ENCODE measurements at regions not wholly inside any gene's neighbourhood (a gene's known extent, or its start where the extent isn't known, plus 50 kb on each side); places are given as distances from the start of the nearest gene placed in this dataset.

DNA sequence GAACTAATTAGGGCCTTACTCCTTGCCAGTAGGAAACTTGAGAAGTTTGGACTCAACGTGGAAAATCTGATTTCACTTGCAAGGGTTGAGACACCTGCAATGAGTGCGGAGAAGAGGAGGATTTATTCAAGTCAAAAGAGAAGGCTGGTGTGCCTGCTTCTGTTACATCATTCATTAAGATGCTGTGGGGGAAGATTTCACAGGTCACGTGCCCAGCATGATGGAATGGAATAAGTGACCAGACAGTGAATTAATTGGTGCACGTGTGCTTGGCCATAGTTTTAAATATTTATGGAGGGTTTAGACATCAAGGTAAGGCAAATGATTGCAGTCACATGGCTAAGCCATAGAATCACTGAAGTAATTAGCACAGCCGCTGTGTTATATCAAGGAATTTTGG, 155.0 kb downstream of the C7orf25 start:
- no peak overlapping the region for H3K4me3 ChIP-seq (replicated peaks; ENCODE audit: low read depth, low read length)
- TF ChIP-seq, protein P1, sequence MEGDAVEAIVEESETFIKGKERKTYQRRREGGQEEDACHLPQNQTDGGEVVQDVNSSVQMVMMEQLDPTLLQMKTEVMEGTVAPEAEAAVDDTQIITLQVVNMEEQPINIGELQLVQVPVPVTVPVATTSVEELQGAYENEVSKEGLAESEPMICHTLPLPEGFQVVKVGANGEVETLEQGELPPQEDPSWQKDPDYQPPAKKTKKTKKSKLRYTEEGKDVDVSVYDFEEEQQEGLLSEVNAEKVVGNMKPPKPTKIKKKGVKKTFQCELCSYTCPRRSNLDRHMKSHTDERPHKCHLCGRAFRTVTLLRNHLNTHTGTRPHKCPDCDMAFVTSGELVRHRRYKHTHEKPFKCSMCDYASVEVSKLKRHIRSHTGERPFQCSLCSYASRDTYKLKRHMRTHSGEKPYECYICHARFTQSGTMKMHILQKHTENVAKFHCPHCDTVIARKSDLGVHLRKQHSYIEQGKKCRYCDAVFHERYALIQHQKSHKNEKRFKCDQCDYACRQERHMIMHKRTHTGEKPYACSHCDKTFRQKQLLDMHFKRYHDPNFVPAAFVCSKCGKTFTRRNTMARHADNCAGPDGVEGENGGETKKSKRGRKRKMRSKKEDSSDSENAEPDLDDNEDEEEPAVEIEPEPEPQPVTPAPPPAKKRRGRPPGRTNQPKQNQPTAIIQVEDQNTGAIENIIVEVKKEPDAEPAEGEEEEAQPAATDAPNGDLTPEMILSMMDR (IDR thresholded peaks at IDR 0.05; ENCODE audit: insufficient read depth, low read length, poor library complexity, severe bottlenecking), result no peak

DNA sequence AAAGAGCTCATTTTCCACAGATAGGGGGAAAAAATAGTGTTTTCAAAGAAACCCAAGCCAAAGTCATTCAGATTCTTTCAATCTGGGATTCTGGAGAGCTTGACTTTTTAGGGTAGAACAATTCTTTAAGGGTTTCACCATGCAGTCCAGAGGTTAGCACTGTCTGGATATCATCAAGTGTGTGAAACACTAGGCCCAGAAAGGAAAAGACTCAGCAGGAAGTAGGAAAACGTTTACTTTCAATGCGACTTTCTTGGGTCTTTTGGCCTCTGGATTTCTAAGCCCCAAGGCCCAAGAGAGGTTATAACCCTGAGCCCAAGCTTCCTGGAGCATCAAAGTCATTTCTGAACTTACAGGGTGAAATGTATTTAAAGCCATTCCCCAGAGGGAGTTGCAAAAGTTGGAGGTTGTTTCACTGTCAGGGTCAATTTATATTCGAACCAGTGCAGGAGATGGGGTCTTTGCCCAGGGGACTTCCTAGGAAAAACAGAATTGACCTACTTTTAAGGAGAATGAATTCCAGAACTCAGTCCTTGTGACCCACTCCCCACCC, 158.0 kb downstream of the C7orf25 start:
- no peak for DNase-seq (ENCODE audit: extremely low read depth, insufficient read length)
- Histone ChIP-seq H3K4me3 (replicated peaks; ENCODE audit: low read depth, low read length) (no peak overlapping the region), H3K36me3 (ENCODE audit: control insufficient read depth, insufficient read depth, low read length) (no peaks in the 10 kb centered on the region), H3K27me3 (replicated peaks; ENCODE audit: control insufficient read depth, insufficient read depth, low read length) (no peaks in the 10 kb centered on the region)
- TF ChIP-seq, protein P1 (IDR thresholded peaks at IDR 0.05; ENCODE audit: insufficient read depth, low read length, poor library complexity, severe bottlenecking), result no peak

More for the DNA sequence above, 155.0 kb downstream of the C7orf25 start:
- Histone ChIP-seq H3K27me3 (replicated peaks; ENCODE audit: control insufficient read depth, insufficient read depth, low read length) (no peaks in the 10 kb centered on the region), H3K36me3 (ENCODE audit: control insufficient read depth, insufficient read depth, low read length) (no peaks in the 10 kb centered on the region)
- no peak for DNase-seq (ENCODE audit: extremely low read depth, insufficient read length)

DNA sequence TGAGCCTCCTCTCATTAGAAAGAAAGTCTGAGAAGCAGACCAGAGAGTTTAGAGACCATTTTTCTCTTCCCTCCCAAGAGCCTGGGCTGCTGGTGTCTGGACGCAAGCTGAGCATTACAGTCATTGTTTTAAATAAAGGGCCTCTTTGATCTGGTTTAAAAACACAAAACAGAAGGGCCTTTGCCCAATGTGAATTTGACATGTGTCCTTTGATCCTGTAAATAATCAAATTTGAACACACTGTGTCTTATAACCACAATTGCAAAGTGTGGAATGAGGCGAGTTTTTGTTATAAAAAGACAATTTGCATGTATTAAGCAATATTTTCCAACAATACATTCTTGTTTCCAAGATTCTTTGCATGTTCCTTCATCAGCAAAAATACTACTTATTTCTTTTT, 158.5 kb downstream of the C7orf25 start:
- TF ChIP-seq, protein P1 (IDR thresholded peaks at IDR 0.05; ENCODE audit: insufficient read depth, low read length, poor library complexity, severe bottlenecking), result no peak
- no peaks in the 10 kb centered on the region for H3K36me3 ChIP-seq (ENCODE audit: control insufficient read depth, insufficient read depth, low read length)
- DNase-seq (ENCODE audit: extremely low read depth, insufficient read length), result no peak
- no peaks in the 10 kb centered on the region for H3K27me3 ChIP-seq (replicated peaks; ENCODE audit: control insufficient read depth, insufficient read depth, low read length)
- H3K4me3 ChIP-seq (replicated peaks; ENCODE audit: low read depth, low read length), result no peak overlapping the region

DNA sequence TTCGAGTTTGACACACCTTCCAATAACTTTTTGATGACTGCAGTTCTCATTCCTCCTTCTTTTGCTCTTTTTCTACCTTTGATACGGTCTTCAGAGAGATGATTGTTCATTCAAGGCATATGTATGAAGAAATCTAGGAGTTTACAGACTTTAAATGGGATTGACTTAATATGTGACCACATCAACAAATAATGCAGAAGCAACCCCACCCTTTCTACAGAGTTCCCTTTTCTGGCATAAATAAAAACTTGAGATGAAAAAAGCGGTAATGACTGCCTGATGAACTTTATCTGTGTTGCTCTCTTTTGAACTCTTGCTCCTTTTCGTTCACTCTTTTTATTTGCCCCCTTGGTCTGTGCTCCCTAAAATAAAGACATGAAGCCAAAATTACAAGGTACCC, 161.7 kb downstream of the C7orf25 start:
- no peaks in the 10 kb centered on the region for H3K36me3 ChIP-seq (ENCODE audit: control insufficient read depth, insufficient read depth, low read length)
- no peak overlapping the region for H3K4me3 ChIP-seq (replicated peaks; ENCODE audit: low read depth, low read length)
- no peaks in the 10 kb centered on the region for H3K27me3 ChIP-seq (replicated peaks; ENCODE audit: control insufficient read depth, insufficient read depth, low read length)
- no peak for DNase-seq (ENCODE audit: extremely low read depth, insufficient read length)
- TF ChIP-seq, protein P1 (IDR thresholded peaks at IDR 0.05; ENCODE audit: insufficient read depth, low read length, poor library complexity, severe bottlenecking), result no peak

DNA sequence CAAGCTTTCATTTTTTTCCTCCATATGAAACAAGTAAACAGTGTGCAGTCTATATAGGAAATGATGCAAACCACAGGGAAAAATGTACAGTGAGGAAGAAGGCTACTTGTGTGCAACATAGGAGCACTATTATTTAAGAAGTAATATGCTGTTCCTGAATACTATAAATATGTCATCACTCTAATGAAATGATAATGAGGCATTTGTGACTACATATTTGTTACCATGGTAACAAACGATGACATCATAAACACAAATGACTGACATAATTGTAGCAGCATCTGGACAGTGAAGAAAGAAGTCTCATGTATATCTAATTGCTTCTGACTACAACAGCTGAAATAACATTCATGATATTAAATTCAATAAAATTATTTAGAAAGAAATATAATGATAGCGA, 164.8 kb downstream of the C7orf25 start:
- no peak overlapping the region for H3K4me3 ChIP-seq (replicated peaks; ENCODE audit: low read depth, low read length)
- TF ChIP-seq, protein P1 (IDR thresholded peaks at IDR 0.05; ENCODE audit: insufficient read depth, low read length, poor library complexity, severe bottlenecking), result no peak
- DNase-seq (ENCODE audit: extremely low read depth, insufficient read length), result no peak
- H3K27me3 ChIP-seq (replicated peaks; ENCODE audit: control insufficient read depth, insufficient read depth, low read length), result no peaks in the 10 kb centered on the region
- H3K36me3 ChIP-seq (ENCODE audit: control insufficient read depth, insufficient read depth, low read length), result no peaks in the 10 kb centered on the region

DNA sequence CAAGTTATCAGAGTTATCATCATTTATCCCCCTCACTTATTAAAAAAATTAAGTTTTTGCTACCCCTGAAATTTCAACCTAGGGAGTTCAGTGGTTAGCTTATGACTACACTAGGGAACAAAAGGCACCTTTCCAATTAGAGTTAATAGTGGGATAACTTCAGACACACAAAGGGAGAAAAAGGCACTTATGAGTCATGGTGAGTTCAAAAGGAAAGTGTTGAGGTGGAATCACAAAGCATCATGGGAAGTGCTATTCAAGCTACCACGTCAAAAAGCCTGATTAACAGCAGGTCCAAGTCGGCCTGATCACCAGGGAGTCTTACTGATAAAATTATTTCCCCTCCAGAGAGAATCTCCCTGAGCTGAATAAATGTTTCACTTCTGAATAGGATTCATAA, 165.7 kb downstream of the C7orf25 start:
- TF ChIP-seq, protein P1 (IDR thresholded peaks at IDR 0.05; ENCODE audit: insufficient read depth, low read length, poor library complexity, severe bottlenecking), result no peak
- DNase-seq (ENCODE audit: extremely low read depth, insufficient read length), result no peak
- Histone ChIP-seq H3K27me3 (replicated peaks; ENCODE audit: control insufficient read depth, insufficient read depth, low read length) (no peaks in the 10 kb centered on the region), H3K36me3 (ENCODE audit: control insufficient read depth, insufficient read depth, low read length) (no peaks in the 10 kb centered on the region), H3K4me3 (replicated peaks; ENCODE audit: low read depth, low read length) (no peak overlapping the region)
